GM18867 (cell line): ENCODE measurements at regions not wholly inside any gene's neighbourhood (a gene's known extent, or its start where the extent isn't known, plus 50 kb on each side); places are given as distances from the start of the nearest gene placed in this dataset.

ENCODE experiments used
- ATAC-seq: cut with Tn5 transposase; IDR thresholded peaks from one replicate; pipeline ENCODE4 v1.9.1; 2021; ENCODE audit warnings: mild to moderate bottlenecking, moderate library complexity; ENCODE audit not compliant: unreplicated experiment

GRCh38 chr17:65407017-65407416 lies 154.4 kb downstream of the AXIN2 start:
- ATAC-seq, result no peak

- no peak for ATAC-seq
Observed at GRCh38 chr17:65406552-65406951, 154.9 kb downstream of the AXIN2 start.

GRCh38 chr17:65405563-65405962 lies 155.9 kb downstream of the AXIN2 start:
- ATAC-seq, result no peak

- ATAC-seq, result no peak
Observed at GRCh38 chr17:65404761-65405160, 156.7 kb downstream of the AXIN2 start.

- ATAC-seq, result no peak
Observed at GRCh38 chr17:65403626-65404025, 157.8 kb downstream of the AXIN2 start.

GRCh38 chr17:65402513-65403496 lies 158.6 kb downstream of the AXIN2 start:
- ATAC-seq, result no peak

GRCh38 chr17:65401561-65401960 lies 159.9 kb downstream of the AXIN2 start:
- no peak for ATAC-seq

GRCh38 chr17:65400701-65401100 lies 160.7 kb downstream of the AXIN2 start:
- no peak for ATAC-seq

GRCh38 chr17:65398040-65398787 lies 163.2 kb downstream of the AXIN2 start:
- ATAC-seq, result no peak

GRCh38 chr17:65395924-65396323 lies 165.5 kb downstream of the AXIN2 start:
- no peak for ATAC-seq

- no peak for ATAC-seq
Observed at GRCh38 chr17:65394811-65395472, 166.5 kb downstream of the AXIN2 start.

GRCh38 chr17:65393514-65393913 lies 167.9 kb downstream of the AXIN2 start:
- ATAC-seq, result no peak

GRCh38 chr17:65389949-65390348 lies 171.5 kb downstream of the AXIN2 start:
- ATAC-seq, result no peak

- ATAC-seq, result no peak
Observed at GRCh38 chr17:65389426-65389825, 172.0 kb downstream of the AXIN2 start.

- no peak for ATAC-seq
Observed at GRCh38 chr17:65388911-65389310, 172.5 kb downstream of the AXIN2 start.

- no peak for ATAC-seq
Observed at GRCh38 chr17:65387322-65387721, 174.1 kb downstream of the AXIN2 start.

GRCh38 chr17:65385726-65386125 lies 175.7 kb downstream of the AXIN2 start:
- no peak for ATAC-seq

GRCh38 chr17:65385071-65385470 lies 176.4 kb downstream of the AXIN2 start:
- ATAC-seq, result no peak

- ATAC-seq, result no peak
Observed at GRCh38 chr17:65381152-65381551, 180.3 kb downstream of the AXIN2 start.

- ATAC-seq, result no peak
Observed at GRCh38 chr17:65374966-65375365, 186.5 kb downstream of the AXIN2 start.

- no peak for ATAC-seq
Observed at GRCh38 chr17:65371702-65372101, 189.7 kb downstream of the AXIN2 start.
